GM23248 (cell line): ENCODE measurements at regions not wholly inside any gene's neighbourhood (a gene's known extent, or its start where the extent isn't known, plus 50 kb on each side); places are given as distances from the start of the nearest gene placed in this dataset.

Experiments used
- EZH2 ChIP-seq: fragments of 200-600 bp; sonication (generic); IDR thresholded peaks from 2 replicates; pipeline ENCODE4 v1.6.1; 2018; ENCODE audit warnings: antibody characterized with exemption, mild to moderate bottlenecking; ENCODE audit not compliant: insufficient read depth, poor library complexity, severe bottlenecking
- EZH2phosphoT487 ChIP-seq: fragments of 200-600 bp; sonication (generic); IDR thresholded peaks from 2 replicates; pipeline ENCODE4 v1.6.1; 2018; ENCODE audit warnings: antibody characterized with exemption, moderate library complexity, mild to moderate bottlenecking, low read depth; ENCODE audit not compliant: insufficient read depth

DNA sequence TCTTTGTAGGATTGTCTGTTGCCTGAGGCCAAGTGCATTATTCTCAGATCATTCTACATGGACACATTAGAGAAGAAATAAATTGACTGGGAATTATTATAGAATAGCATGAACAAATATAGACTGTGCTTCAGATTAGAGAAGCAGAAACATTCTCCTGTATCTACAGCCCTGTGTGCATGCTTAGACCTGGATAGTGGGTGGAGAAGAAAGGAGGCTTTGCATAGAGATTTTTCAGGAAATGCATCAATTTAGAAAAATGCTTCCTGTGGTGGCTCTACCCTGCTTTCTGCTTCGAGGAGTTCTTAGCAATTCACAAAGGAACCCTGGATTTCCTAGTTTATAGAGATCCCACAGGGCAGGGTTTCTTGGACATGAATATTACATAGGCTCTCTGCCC lies 66.7 kb downstream of the IRX1 start:
- TF ChIP-seq EZH2: no peak
- no peak for TF ChIP-seq EZH2phosphoT487
